Endothelial cell of umbilical vein (primary cell): ENCODE measurements at regions not wholly inside any gene's neighbourhood (a gene's known extent, or its start where the extent isn't known, plus 50 kb on each side); places are given as distances from the start of the nearest gene placed in this dataset.

Source experiments
- BruUV-seq: library from RNA; stranded (reverse); fragments of 400-500 nt; replicated peaks from 2 replicates; lab custom pipeline; 2021; lab: Mats Ljungman, UMichigan
- CTCF ChIA-PET: fragments of 300-600, 350-600 bp; sonication (Branson Sonifier 250); formaldehyde crosslinking; loops from one replicate; lab custom pipeline; 2021; ENCODE audit warnings: antibody characterized with exemption, inconsistent platforms; lab: Charles Lee
- POLR2A ChIA-PET: fragments of 300-600, 350-600 bp; sonication (Branson Sonifier 250); formaldehyde crosslinking; loops from one replicate; lab custom pipeline; 2021; ENCODE audit warnings: antibody characterized with exemption, inconsistent platforms; lab: Charles Lee
- DNase-seq: peaks from one replicate; pipeline ENCODE4 v3.0.0-alpha.2; 2011; ENCODE audit warnings: low read depth, low spot score
- FAIRE-seq: peaks from 2 replicates; lab custom pipeline; 2011; peaks lifted over from hg19 to GRCh38; lab: Jason Lieb, UNC
- H2AFZ ChIP-seq: 2 replicates; pipeline ENCODE4 v1.6.0; 2012; ENCODE audit warnings: low read depth, low read length, control low read depth, inconsistent platforms
- H3K27ac ChIP-seq: 2 replicates; pipeline ENCODE4 v1.5.1; 2011; ENCODE audit warnings: low read depth, mild to moderate bottlenecking, control low read depth, low read length, moderate library complexity; ENCODE audit not compliant: insufficient read depth
- H3K27me3 ChIP-seq, 2 experiments: 2 replicates each; pipeline versions ENCODE4 v1.6.0 to v1.6.1; 2011; ENCODE audit warnings: low read length in 2 of 2, mixed read lengths in 1 of 2; ENCODE audit not compliant: control insufficient read depth in 2 of 2, insufficient read depth in 2 of 2
- H3K36me3 ChIP-seq, 2 experiments: 2 replicates in 1 of 2; 3 replicates in 1 of 2; pipeline ENCODE4 v1.5.1; 2011; ENCODE audit warnings: low read length in 2 of 2, mild to moderate bottlenecking in 1 of 2, moderate library complexity in 1 of 2; ENCODE audit not compliant: control insufficient read depth in 2 of 2, insufficient read depth in 2 of 2; ENCODE audit errors: extremely low read depth in 1 of 2
- H3K4me1 ChIP-seq: 3 replicates; pipeline ENCODE4 v1.5.1; 2011; ENCODE audit warnings: mild to moderate bottlenecking, low read length; ENCODE audit not compliant: control insufficient read depth, insufficient read depth; ENCODE audit errors: extremely low read depth
- H3K4me2 ChIP-seq: 2 replicates; pipeline ENCODE4 v1.6.1; 2011; ENCODE audit warnings: low read length, control low read depth, mixed read lengths; ENCODE audit not compliant: insufficient read depth
- H3K4me3 ChIP-seq, 3 experiments: fragments of 200-600 bp in 1 of 3; sonication (generic), shearing (Covaris generic) in 1 of 3; replicated peaks in 1 of 3; 2 replicates each; pipeline ENCODE4 v1.5.1; 2011 to 2016; ENCODE audit warnings: control low read depth in 3 of 3, low read length in 3 of 3, mild to moderate bottlenecking in 2 of 3, inconsistent platforms in 1 of 3, low read depth in 1 of 3, moderate library complexity in 1 of 3; ENCODE audit not compliant: insufficient read depth in 1 of 3
- H3K79me2 ChIP-seq: 2 replicates; pipeline ENCODE4 v1.6.0; 2012; ENCODE audit warnings: low read length, inconsistent platforms; ENCODE audit not compliant: control insufficient read depth, insufficient read depth
- H3K9ac ChIP-seq: replicated peaks from 2 replicates; pipeline ENCODE3; 2011; ENCODE audit warnings: low read length, control low read depth; ENCODE audit not compliant: insufficient read depth; ENCODE audit errors: extremely low read depth
- H3K9me1 ChIP-seq: replicated peaks from 3 replicates; pipeline ENCODE4 v1.6.0; 2011; ENCODE audit warnings: mild to moderate bottlenecking, low read length; ENCODE audit not compliant: control insufficient read depth, insufficient read depth; ENCODE audit errors: extremely low read depth
- H3K9me3 ChIP-seq: replicated peaks from 2 replicates; pipeline ENCODE4 v1.5.1; 2012; ENCODE audit warnings: low read length, inconsistent platforms; ENCODE audit not compliant: control insufficient read depth, insufficient read depth
- H4K20me1 ChIP-seq: replicated peaks from 2 replicates; pipeline ENCODE3; 2011; ENCODE audit warnings: mild to moderate bottlenecking, low read length; ENCODE audit not compliant: control insufficient read depth, insufficient read depth; ENCODE audit errors: extremely low read depth
- CTCF ChIP-seq, 2 donors: IDR thresholded peaks; 1 replicate in 1 of 2; 2 replicates in 1 of 2; pipeline ENCODE4 v1.5.1; 2011; ENCODE audit warnings: low read length in 2 of 2, mild to moderate bottlenecking in 2 of 2, moderate library complexity in 2 of 2, control low read depth in 1 of 2, inconsistent platforms in 1 of 2, low read depth in 1 of 2; ENCODE audit not compliant: insufficient read depth in 1 of 2; ENCODE audit errors: extremely low read depth in 1 of 2
- EZH2 ChIP-seq: IDR thresholded peaks from 2 replicates; pipeline ENCODE4 v1.6.1; 2012; ENCODE audit warnings: borderline replicate concordance, low read depth, mild to moderate bottlenecking, moderate library complexity, low read length, inconsistent platforms; ENCODE audit not compliant: severe bottlenecking
- FOS ChIP-seq: IDR thresholded peaks from 2 replicates; pipeline ENCODE4 v1.6.1; 2011; ENCODE audit warnings: mild to moderate bottlenecking, low read length, moderate library complexity, borderline replicate concordance; ENCODE audit not compliant: insufficient read depth
- GATA2 ChIP-seq: IDR thresholded peaks from 2 replicates; pipeline ENCODE4 v1.7.0; 2011; ENCODE audit warnings: low read depth, mild to moderate bottlenecking, moderate library complexity, mixed read lengths, low read length; ENCODE audit not compliant: insufficient read length, insufficient read depth
- JUN ChIP-seq: IDR thresholded peaks from 2 replicates; pipeline ENCODE4 v1.6.1; 2011; ENCODE audit warnings: borderline replicate concordance, low read depth; ENCODE audit not compliant: insufficient read length, insufficient read depth
- MAX ChIP-seq: IDR thresholded peaks from 2 replicates; pipeline ENCODE4 v1.6.1; 2011; ENCODE audit not compliant: insufficient read depth, insufficient read length
- MYC ChIP-seq: IDR thresholded peaks from one replicate; pipeline ENCODE4 v1.6.1; 2011; ENCODE audit warnings: mild to moderate bottlenecking, low read depth, low read length
- POLR2A ChIP-seq: IDR thresholded peaks from 2 replicates; pipeline ENCODE4 v1.6.1; 2012; ENCODE audit warnings: low read depth, mild to moderate bottlenecking, control low read depth, low read length
- POLR2AphosphoS5 ChIP-seq: IDR thresholded peaks from 2 replicates; pipeline ENCODE4 v1.6.1; 2012; ENCODE audit warnings: low read depth, mild to moderate bottlenecking, control low read depth, low read length, moderate library complexity; ENCODE audit not compliant: insufficient read depth
- dilution Hi-C: fragments of 300-500 bp; cut with MboI; formaldehyde crosslinking; loops from one replicate; pipeline ENCODE4 v1.15.0; 2019; ENCODE audit warnings: low sequenced_read_pairs; ENCODE audit not compliant: extremely low pct_ligation_motif_present
- intact Hi-C: fragments of 100-400 bp; cut with micrococcal nuclease; formaldehyde crosslinking; loops from one replicate; pipeline ENCODE4 v1.10.0; 2022

- Histone ChIP-seq H3K79me2 (no peaks in the 10 kb centered on the region), H3K9me3 (no peaks in the 10 kb centered on the region), H3K36me3 (no peaks in the 10 kb centered on the region), H3K9ac (no peak overlapping the region), H3K4me3 (no peak overlapping the region), H3K9me1 (no peaks in the 10 kb centered on the region), H3K4me2 (no peak overlapping the region), H3K27ac (no peak overlapping the region), H2AFZ (no peak overlapping the region), H3K27me3 (no peaks in the 10 kb centered on the region), H3K4me1 (no peaks in the 10 kb centered on the region), H4K20me1 (no peaks in the 10 kb centered on the region)
- ChIA-PET CTCF (no interaction called here), POLR2A (no interaction called here)
- intact Hi-C loops (no loop called here), dilution Hi-C loops (no loop called here)
- TF ChIP-seq EZH2 (no peak), GATA2 (no peak), JUN (no peak), POLR2A (no peak), FOS (no peak), MAX (no peak), POLR2AphosphoS5 (no peak), MYC (no peak), CTCF (IDR thresholded peaks at IDR 0.05; ENCODE audit: extremely low read depth in 1 of 2, insufficient read depth in 1 of 2, low read depth in 1 of 2, low read length in 2 of 2) (no peak)
- DNase-seq: no peak
- no TSS peak for BruUV-seq
- FAIRE-seq: no peak
Observed at GRCh38 chr6:44732243-44732642, 344.7 kb downstream of the CDC5L start.
